ENCODE measurements at regions not wholly inside any gene's neighbourhood (a gene's known extent, or its start where the extent isn't known, plus 50 kb on each side); places are given as distances from the start of the nearest gene placed in this dataset.
"Not testable (repeated sequence)": the region's sequence is repeated elsewhere in the genome, so short reads cannot be mapped to it uniquely, and the experiment has no call there.

DNA sequence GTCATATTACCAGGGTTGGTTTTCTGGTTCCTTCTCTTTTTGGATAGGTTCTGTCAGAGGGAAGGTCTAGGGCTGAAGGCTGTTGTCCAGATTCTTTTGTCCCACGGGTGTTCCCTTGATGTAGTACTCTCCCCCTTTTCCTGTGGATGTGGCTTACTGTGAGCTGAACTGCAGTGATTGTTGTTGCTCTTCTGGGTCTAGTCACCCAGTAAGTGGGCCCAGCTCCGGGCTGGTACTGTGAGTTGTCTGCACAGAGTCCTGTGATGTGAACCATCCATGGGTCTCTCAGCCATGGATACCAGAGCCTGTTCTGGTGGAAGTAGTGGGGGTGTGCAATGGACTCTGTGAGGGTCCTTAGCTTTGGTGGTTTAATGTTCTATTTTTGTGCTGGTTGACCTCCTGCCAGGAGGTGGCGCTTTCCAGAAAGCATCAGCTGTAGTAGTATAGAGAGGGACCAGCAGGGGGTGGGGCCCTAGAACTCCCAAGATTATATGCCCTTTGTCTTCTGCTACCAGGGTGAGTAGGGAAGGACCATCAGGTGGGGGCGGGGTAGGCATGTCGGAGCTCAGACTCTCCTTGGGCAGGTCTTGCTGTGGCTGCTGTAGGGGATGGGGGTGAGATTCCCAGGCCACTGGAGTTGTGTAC lies 99.4 kb upstream of the CHST15 start:
- TF ChIP-seq, protein P1, sequence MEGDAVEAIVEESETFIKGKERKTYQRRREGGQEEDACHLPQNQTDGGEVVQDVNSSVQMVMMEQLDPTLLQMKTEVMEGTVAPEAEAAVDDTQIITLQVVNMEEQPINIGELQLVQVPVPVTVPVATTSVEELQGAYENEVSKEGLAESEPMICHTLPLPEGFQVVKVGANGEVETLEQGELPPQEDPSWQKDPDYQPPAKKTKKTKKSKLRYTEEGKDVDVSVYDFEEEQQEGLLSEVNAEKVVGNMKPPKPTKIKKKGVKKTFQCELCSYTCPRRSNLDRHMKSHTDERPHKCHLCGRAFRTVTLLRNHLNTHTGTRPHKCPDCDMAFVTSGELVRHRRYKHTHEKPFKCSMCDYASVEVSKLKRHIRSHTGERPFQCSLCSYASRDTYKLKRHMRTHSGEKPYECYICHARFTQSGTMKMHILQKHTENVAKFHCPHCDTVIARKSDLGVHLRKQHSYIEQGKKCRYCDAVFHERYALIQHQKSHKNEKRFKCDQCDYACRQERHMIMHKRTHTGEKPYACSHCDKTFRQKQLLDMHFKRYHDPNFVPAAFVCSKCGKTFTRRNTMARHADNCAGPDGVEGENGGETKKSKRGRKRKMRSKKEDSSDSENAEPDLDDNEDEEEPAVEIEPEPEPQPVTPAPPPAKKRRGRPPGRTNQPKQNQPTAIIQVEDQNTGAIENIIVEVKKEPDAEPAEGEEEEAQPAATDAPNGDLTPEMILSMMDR (conservative IDR thresholded peaks at IDR 0.05; ENCODE audit: low read length) = peak; percentile 58
- TF ChIP-seq EZH2phosphoT487 (IDR thresholded peaks at IDR 0.05; ENCODE audit: borderline replicate concordance, low read depth, low read length) = not testable (repeated sequence)
